ENCODE measurements at regions not wholly inside any gene's neighbourhood (a gene's known extent, or its start where the extent isn't known, plus 50 kb on each side); places are given as distances from the start of the nearest gene placed in this dataset.

GRCh38 chr6:19311786-19312185 lies 525.4 kb upstream of the ID4 start:
- no peak for TF ChIP-seq CTCF (IDR thresholded peaks at IDR 0.05 in 2 of 3, conservative IDR thresholded peaks at IDR 0.05 in 1 of 3; ENCODE audit: borderline replicate concordance in 1 of 3, insufficient read depth in 1 of 3, low read depth in 2 of 3, low read length in 2 of 3)
- no peak for TF ChIP-seq SP1 (IDR thresholded peaks at IDR 0.05; ENCODE audit: low read depth)
- TF ChIP-seq POLR2A (IDR thresholded peaks at IDR 0.05; ENCODE audit: borderline replicate concordance, extremely low read depth, insufficient read depth, insufficient read length): no peak
- no peak for TF ChIP-seq ATF3 (IDR thresholded peaks at IDR 0.05)
- no peak for TF ChIP-seq ZNF274 (IDR thresholded peaks at IDR 0.05; ENCODE audit: low read depth, low read length)
- TF ChIP-seq MAX (IDR thresholded peaks at IDR 0.05): no peak
- TF ChIP-seq EZH2 (IDR thresholded peaks at IDR 0.05): no peak
- TF ChIP-seq, protein P1, sequence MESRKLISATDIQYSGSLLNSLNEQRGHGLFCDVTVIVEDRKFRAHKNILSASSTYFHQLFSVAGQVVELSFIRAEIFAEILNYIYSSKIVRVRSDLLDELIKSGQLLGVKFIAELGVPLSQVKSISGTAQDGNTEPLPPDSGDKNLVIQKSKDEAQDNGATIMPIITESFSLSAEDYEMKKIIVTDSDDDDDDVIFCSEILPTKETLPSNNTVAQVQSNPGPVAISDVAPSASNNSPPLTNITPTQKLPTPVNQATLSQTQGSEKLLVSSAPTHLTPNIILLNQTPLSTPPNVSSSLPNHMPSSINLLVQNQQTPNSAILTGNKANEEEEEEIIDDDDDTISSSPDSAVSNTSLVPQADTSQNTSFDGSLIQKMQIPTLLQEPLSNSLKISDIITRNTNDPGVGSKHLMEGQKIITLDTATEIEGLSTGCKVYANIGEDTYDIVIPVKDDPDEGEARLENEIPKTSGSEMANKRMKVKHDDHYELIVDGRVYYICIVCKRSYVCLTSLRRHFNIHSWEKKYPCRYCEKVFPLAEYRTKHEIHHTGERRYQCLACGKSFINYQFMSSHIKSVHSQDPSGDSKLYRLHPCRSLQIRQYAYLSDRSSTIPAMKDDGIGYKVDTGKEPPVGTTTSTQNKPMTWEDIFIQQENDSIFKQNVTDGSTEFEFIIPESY (IDR thresholded peaks at IDR 0.05; ENCODE audit: extremely low read depth, insufficient replicate concordance, low read length): no peak
- TF ChIP-seq EZH2phosphoT487 (IDR thresholded peaks at IDR 0.05; ENCODE audit: borderline replicate concordance): no peak
- no peak for TF ChIP-seq EGR1 (IDR thresholded peaks at IDR 0.05; ENCODE audit: low read depth)
- TF ChIP-seq, protein P2, sequence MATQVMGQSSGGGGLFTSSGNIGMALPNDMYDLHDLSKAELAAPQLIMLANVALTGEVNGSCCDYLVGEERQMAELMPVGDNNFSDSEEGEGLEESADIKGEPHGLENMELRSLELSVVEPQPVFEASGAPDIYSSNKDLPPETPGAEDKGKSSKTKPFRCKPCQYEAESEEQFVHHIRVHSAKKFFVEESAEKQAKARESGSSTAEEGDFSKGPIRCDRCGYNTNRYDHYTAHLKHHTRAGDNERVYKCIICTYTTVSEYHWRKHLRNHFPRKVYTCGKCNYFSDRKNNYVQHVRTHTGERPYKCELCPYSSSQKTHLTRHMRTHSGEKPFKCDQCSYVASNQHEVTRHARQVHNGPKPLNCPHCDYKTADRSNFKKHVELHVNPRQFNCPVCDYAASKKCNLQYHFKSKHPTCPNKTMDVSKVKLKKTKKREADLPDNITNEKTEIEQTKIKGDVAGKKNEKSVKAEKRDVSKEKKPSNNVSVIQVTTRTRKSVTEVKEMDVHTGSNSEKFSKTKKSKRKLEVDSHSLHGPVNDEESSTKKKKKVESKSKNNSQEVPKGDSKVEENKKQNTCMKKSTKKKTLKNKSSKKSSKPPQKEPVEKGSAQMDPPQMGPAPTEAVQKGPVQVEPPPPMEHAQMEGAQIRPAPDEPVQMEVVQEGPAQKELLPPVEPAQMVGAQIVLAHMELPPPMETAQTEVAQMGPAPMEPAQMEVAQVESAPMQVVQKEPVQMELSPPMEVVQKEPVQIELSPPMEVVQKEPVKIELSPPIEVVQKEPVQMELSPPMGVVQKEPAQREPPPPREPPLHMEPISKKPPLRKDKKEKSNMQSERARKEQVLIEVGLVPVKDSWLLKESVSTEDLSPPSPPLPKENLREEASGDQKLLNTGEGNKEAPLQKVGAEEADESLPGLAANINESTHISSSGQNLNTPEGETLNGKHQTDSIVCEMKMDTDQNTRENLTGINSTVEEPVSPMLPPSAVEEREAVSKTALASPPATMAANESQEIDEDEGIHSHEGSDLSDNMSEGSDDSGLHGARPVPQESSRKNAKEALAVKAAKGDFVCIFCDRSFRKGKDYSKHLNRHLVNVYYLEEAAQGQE (IDR thresholded peaks at IDR 0.05; ENCODE audit: low read depth): no peak
